PC-3 (cell line): ENCODE measurements at regions not wholly inside any gene's neighbourhood (a gene's known extent, or its start where the extent isn't known, plus 50 kb on each side); places are given as distances from the start of the nearest gene placed in this dataset.

Experiments
- ATAC-seq: fragments of 200-7000 bp; cut with Tn5 transposase; 2 replicates; pipeline ENCODE4 v1.9.1; 2020; ENCODE audit warnings: mild to moderate bottlenecking, moderate library complexity
- BruUV-seq: library from RNA; stranded (reverse); fragments of 400-500 nt; replicated peaks from 2 replicates; lab custom pipeline; 2021; lab: Mats Ljungman, UMichigan
- CTCF ChIA-PET: fragments of 300-600 bp; sonication (Branson Sonifier 250); formaldehyde crosslinking; loops from one replicate; lab custom pipeline; 2022; ENCODE audit warnings: antibody characterized with exemption; lab: Charles Lee
- POLR2A ChIA-PET: fragments of 300-600 bp; sonication (Branson Sonifier 250); formaldehyde crosslinking; loops from one replicate; lab custom pipeline; 2022; ENCODE audit warnings: antibody characterized with exemption; ENCODE audit not compliant: unreplicated experiment; lab: Charles Lee
- DNase-seq: peaks from one replicate; pipeline ENCODE4 v3.0.0-alpha.2; 2015
- H2AFZ ChIP-seq: fragments of 300-600 bp; sonication (generic); 2 replicates; pipeline ENCODE4 v1.6.0; 2016; ENCODE audit warnings: antibody characterized with exemption, low read length
- H3F3A ChIP-seq: fragments of 300-600 bp; sonication (generic); one replicate; pipeline ENCODE4 v1.6.0; 2017; ENCODE audit warnings: antibody characterized with exemption, low read length, control low read depth, mild to moderate bottlenecking; ENCODE audit not compliant: unreplicated experiment
- H3K27ac ChIP-seq: fragments of 300-600 bp; sonication (generic); 2 replicates; pipeline ENCODE4 v1.5.1; 2016; ENCODE audit warnings: mild to moderate bottlenecking, low read length
- H3K27me3 ChIP-seq: fragments of 300-600 bp; sonication (generic); 2 replicates; pipeline ENCODE4 v1.6.1; 2016; ENCODE audit warnings: low read length, mixed read lengths
- H3K36me3 ChIP-seq: fragments of 300-600 bp; sonication (generic); 2 replicates; pipeline ENCODE4 v1.6.1; 2016; ENCODE audit warnings: low read depth, mixed run types, low read length, mixed read lengths
- H3K4me1 ChIP-seq: fragments of 300-600 bp; sonication (generic); 2 replicates; pipeline ENCODE4 v1.5.1; 2016; ENCODE audit warnings: low read length; ENCODE audit not compliant: insufficient read depth
- H3K4me2 ChIP-seq: fragments of 300-600 bp; sonication (generic); 2 replicates; pipeline ENCODE4 v1.6.0; 2016; ENCODE audit warnings: low read length
- H3K4me3 ChIP-seq: fragments of 300-600 bp; sonication (generic); 2 replicates; pipeline ENCODE4 v1.5.1; 2016; ENCODE audit warnings: mild to moderate bottlenecking, low read length, mixed read lengths
- H3K79me2 ChIP-seq: fragments of 300-600 bp; sonication (generic); 2 replicates; pipeline ENCODE4 v1.6.1; 2017; ENCODE audit warnings: low read length, mixed read lengths
- H3K9ac ChIP-seq: fragments of 300-600 bp; sonication (generic); 2 replicates; pipeline ENCODE4 v1.6.0; 2016; ENCODE audit warnings: mild to moderate bottlenecking, low read length
- H3K9me2 ChIP-seq: fragments of 300-600 bp; sonication (generic); replicated peaks from 2 replicates; pipeline ENCODE4 v1.6.1; 2016; ENCODE audit warnings: mixed run types, low read length, mixed read lengths
- H3K9me3 ChIP-seq: fragments of 300-600 bp; sonication (generic); 2 replicates; pipeline ENCODE4 v1.6.1; 2016; ENCODE audit warnings: low read length, mixed read lengths
- H4K20me1 ChIP-seq: fragments of 300-600 bp; sonication (generic); 2 replicates; pipeline ENCODE4 v1.6.1; 2016; ENCODE audit warnings: low read length, mixed read lengths
- EZH2 ChIP-seq: fragments of 300-600 bp; sonication (generic); IDR thresholded peaks from one replicate; pipeline ENCODE4 v1.6.1; 2017; ENCODE audit warnings: antibody characterized with exemption, mild to moderate bottlenecking, low read length; ENCODE audit not compliant: unreplicated experiment
- EZH2phosphoT487 ChIP-seq: fragments of 300-600 bp; sonication (generic); IDR thresholded peaks from 2 replicates; pipeline ENCODE4 v1.6.1; 2018; ENCODE audit warnings: mild to moderate bottlenecking, antibody characterized with exemption, low read length, borderline replicate concordance
- intact Hi-C: fragments of 100-400 bp; cut with micrococcal nuclease; formaldehyde crosslinking; loops from 2 replicates; pipeline ENCODE4 v1.9.0; 2023
- TF ChIP-seq, protein P1 (sequence below): fragments of 300-600 bp; sonication (generic); conservative IDR thresholded peaks from 2 replicates; pipeline ENCODE4 v1.5.1; 2017; ENCODE audit warnings: antibody characterized with exemption, low read depth, mild to moderate bottlenecking, low read length

DNA sequence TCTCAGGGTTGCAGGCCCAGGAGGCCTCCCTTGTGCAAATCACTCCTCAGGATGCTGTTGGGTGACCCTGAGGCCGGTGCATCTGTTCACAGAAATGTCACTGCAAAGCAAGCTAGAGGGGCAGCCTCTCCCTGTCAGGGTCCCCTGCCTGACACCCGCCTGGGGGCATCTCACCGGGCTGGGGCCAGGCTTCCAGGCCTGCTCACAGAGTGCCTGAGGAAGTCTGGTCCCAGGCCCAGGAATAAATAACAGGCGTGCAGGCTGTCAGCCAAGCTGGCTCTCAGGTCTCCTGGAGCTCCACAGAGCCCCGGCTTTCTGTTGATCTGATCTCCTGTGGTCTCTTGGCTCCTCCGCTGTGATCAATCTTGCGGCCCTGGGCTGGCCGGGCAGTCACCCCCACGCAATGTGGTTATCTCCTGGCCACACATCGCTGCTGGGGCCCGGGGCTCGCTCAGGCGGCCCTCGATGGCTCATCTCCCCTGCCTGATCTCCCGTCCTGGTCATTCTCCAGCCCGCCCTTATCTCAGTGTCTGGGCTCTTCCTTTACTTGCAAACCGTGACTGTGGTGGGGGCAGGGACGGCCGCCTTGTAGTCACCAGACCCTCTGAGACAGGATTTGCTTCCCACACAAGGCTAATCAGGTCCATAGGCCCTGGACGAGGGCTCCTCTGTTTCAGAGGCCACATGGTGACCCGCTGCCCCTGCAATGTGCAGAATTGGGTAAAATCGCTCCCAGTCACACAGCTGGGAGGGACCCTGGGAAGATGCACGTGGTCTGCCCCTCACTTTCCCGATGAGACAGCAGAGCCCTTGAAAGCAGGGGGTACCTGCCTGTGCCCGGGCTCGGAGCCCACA, 231.2 kb upstream of the GSE1 start:
- TF ChIP-seq EZH2 (no peak), EZH2phosphoT487 (no peak)
- TF ChIP-seq, protein P1, sequence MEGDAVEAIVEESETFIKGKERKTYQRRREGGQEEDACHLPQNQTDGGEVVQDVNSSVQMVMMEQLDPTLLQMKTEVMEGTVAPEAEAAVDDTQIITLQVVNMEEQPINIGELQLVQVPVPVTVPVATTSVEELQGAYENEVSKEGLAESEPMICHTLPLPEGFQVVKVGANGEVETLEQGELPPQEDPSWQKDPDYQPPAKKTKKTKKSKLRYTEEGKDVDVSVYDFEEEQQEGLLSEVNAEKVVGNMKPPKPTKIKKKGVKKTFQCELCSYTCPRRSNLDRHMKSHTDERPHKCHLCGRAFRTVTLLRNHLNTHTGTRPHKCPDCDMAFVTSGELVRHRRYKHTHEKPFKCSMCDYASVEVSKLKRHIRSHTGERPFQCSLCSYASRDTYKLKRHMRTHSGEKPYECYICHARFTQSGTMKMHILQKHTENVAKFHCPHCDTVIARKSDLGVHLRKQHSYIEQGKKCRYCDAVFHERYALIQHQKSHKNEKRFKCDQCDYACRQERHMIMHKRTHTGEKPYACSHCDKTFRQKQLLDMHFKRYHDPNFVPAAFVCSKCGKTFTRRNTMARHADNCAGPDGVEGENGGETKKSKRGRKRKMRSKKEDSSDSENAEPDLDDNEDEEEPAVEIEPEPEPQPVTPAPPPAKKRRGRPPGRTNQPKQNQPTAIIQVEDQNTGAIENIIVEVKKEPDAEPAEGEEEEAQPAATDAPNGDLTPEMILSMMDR, result no peak
- DNase-seq (no peak), ATAC-seq (no peak)
- Histone ChIP-seq H4K20me1 (no peaks in the 10 kb centered on the region), H3K9ac (no peak overlapping the region), H3K9me2 (no peaks in the 10 kb centered on the region), H2AFZ (no peak overlapping the region), H3F3A (no peaks in the 10 kb centered on the region), H3K4me3 (no peak overlapping the region), H3K4me1 (no peaks in the 10 kb centered on the region), H3K27ac (no peak overlapping the region), H3K4me2 (no peak overlapping the region), H3K27me3 (no peaks in the 10 kb centered on the region), H3K79me2 (no peaks in the 10 kb centered on the region), H3K36me3 (no peaks in the 10 kb centered on the region), H3K9me3 (no peaks in the 10 kb centered on the region)
- ChIA-PET CTCF (no interaction called here), POLR2A (no interaction called here)
- intact Hi-C loops, result no loop called here
- no TSS peak for BruUV-seq

DNA sequence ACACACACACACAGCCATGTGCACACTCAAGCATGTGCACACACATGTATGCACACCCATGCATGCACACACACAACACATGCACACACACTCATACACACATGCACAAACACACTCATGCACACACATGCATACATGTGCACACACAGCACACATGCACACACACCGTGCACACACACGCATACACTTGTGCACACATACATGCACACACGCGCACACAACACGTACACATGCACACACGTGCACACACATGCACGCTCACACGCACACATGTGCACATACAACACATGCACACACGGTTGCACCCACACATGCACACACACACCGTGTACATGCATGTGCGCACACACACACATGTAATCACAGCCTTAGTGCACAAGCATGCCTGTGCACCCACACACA, 230.4 kb upstream of the GSE1 start:
- no peak for ATAC-seq
- TF ChIP-seq, protein P1, result no peak
- no peak for TF ChIP-seq EZH2
- no peak for TF ChIP-seq EZH2phosphoT487
- Histone ChIP-seq H3K4me3 (no peak overlapping the region), H3K9ac (no peak overlapping the region), H3K4me1 (no peaks in the 10 kb centered on the region), H3K79me2 (no peaks in the 10 kb centered on the region), H3K36me3 (no peaks in the 10 kb centered on the region), H3K27ac (no peak overlapping the region), H2AFZ (no peak overlapping the region), H3K27me3 (no peaks in the 10 kb centered on the region), H3F3A (no peaks in the 10 kb centered on the region), H3K9me2 (no peaks in the 10 kb centered on the region), H3K4me2 (no peak overlapping the region), H3K9me3 (no peaks in the 10 kb centered on the region), H4K20me1 (no peaks in the 10 kb centered on the region)
- DNase-seq, result no peak
- BruUV-seq, result no TSS peak
- intact Hi-C loops, result no loop called here
- ChIA-PET CTCF (no interaction called here), POLR2A (no interaction called here)
